ENCODE measurements at regions not wholly inside any gene's neighbourhood (a gene's known extent, or its start where the extent isn't known, plus 50 kb on each side); places are given as distances from the start of the nearest gene placed in this dataset.

DNA sequence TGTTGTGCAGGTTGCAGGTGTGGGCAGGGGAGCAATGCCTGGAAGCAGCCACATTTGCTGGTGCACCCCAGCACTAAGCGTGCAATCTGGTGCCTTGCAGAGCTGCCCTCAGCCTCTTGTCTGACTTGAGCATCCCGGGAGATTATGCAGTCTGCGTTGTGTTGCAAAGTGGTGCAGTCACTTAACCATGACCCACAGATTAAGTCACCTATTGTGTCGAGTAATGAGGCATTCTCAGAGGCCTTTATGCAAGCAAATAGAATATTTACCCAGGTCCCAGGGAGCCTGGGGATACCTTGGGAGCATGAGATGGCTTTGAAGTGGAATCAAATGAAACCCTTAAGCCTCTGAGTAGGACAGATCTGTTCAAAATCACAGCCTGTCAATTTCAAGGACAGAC lies 529.0 kb downstream of the TYW1 start:
- peaks cover 6% of the 10 kb centered on the region for H3K4me1 Mint-ChIP-seq (ENCODE audit: unreplicated experiment)
- peaks cover 6% of the 10 kb centered on the region for H3K9me3 Mint-ChIP-seq
- no peak overlapping the region for H3K27ac Mint-ChIP-seq
- peaks cover 5% of the 10 kb centered on the region for H3K27me3 Mint-ChIP-seq
- TF ChIP-seq, protein P1, sequence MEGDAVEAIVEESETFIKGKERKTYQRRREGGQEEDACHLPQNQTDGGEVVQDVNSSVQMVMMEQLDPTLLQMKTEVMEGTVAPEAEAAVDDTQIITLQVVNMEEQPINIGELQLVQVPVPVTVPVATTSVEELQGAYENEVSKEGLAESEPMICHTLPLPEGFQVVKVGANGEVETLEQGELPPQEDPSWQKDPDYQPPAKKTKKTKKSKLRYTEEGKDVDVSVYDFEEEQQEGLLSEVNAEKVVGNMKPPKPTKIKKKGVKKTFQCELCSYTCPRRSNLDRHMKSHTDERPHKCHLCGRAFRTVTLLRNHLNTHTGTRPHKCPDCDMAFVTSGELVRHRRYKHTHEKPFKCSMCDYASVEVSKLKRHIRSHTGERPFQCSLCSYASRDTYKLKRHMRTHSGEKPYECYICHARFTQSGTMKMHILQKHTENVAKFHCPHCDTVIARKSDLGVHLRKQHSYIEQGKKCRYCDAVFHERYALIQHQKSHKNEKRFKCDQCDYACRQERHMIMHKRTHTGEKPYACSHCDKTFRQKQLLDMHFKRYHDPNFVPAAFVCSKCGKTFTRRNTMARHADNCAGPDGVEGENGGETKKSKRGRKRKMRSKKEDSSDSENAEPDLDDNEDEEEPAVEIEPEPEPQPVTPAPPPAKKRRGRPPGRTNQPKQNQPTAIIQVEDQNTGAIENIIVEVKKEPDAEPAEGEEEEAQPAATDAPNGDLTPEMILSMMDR (conservative IDR thresholded peaks at IDR 0.05), result no peak
- H3K4me3 Mint-ChIP-seq, result no peak overlapping the region
- no peak for DNase-seq (ENCODE audit: extremely low spot score, unreplicated experiment)
- H3K36me3 Mint-ChIP-seq, result no peaks in the 10 kb centered on the region

DNA sequence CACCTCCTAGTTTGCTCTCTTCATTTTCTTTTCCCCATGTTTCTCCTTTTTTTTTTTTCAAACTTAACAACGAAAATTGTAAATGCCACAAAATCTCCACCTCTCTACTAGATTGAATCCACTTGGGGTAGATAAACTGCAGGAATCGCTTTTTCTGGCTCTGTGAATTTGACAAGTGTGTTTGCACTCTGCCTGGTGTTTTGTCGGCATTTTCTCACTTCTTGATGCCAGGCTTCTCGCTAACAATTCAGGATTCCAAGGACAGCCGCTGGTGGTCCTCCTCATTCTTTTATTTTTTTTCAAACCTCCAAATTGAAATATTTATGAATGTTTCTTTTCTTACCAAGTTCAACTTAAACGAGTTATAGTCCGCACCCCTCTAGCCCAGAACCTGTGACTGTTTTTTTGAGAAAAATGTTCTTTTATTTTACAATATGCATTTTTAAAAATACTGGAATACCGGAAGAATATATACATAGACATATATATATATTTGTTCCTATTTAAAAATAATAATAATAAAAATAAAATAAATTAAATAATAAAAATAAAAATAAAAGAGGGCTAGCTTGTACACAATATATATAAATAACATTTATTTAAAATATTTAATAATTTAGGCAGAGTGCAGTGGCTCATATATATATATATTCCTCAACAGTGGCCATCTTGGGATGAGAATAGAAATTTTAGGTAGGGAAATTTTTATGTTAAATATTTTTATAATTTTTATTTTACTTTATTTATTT lies 538.8 kb downstream of the TYW1 start:
- Mint-ChIP-seq H3K27me3 (peaks cover 5% of the 10 kb centered on the region), H3K9me3 (peaks cover 6% of the 10 kb centered on the region), H3K4me3 (no peak overlapping the region), H3K27ac (no peak overlapping the region), H3K4me1 (ENCODE audit: unreplicated experiment) (no peaks in the 10 kb centered on the region), H3K36me3 (no peaks in the 10 kb centered on the region)
- TF ChIP-seq, protein P1 (conservative IDR thresholded peaks at IDR 0.05), result no peak
- no peak for DNase-seq (ENCODE audit: extremely low spot score, unreplicated experiment)

DNA sequence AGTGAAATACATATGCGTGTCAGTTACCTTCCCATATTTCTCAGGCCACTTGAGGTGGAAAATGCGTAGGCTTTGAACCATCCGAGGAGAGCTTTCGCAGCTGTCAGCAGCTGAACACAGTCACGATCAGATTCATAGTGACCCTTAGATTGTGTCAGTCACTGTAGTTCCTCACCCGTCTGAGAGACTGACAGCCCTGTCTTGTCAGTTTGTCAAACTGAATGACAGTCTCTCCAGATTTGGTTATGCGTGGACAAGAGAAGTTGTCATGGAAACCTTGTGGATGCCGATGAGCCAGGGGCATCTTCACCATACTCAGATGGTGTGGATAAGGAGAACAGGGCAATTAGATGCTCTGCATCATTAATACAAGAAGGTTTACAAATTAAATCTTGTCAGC lies 546.3 kb downstream of the TYW1 start:
- Mint-ChIP-seq H3K4me3 (no peak overlapping the region), H3K36me3 (no peaks in the 10 kb centered on the region), H3K27me3 (peaks cover 5% of the 10 kb centered on the region), H3K27ac (no peak overlapping the region), H3K4me1 (ENCODE audit: unreplicated experiment) (peaks cover 8% of the 10 kb centered on the region), H3K9me3 (no peaks in the 10 kb centered on the region)
- TF ChIP-seq, protein P1 (conservative IDR thresholded peaks at IDR 0.05), result no peak
- no peak for DNase-seq (ENCODE audit: extremely low spot score, unreplicated experiment)

DNA sequence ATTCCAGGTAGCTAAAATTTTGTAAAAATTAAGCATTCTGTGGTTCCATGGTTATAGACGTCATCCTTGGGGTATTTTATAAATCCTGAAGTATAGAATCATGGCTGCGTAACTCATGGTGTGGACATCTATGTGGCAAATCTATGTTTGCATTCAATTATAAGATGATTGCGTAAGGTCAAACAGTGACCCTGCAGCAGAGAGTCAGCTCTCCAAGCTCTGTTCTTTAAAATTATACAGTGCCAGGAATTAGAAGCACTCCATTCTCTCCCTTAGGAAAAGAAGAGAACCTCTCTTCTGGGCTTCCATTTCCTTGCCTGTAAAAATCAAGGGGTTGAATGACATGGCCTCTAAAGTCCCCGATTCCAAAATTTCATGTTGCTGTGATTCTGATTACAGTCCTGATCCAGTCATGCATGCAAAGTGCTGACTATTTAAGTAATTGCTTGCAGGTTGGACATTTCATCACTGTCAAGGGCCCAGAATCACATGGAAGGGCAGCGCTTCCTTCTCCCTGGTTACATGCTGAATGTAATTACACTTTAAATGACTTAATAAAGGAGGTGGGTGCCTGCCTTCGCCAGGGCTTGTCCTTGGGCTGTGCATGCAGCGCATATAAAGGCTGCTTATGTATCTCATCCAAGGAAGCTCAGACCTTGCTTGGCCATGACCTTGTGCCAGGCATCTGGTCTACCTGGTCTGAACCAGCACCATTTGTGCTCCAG lies 550.7 kb downstream of the TYW1 start:
- H3K27me3 Mint-ChIP-seq, result peaks cover 3% of the 10 kb centered on the region

DNA sequence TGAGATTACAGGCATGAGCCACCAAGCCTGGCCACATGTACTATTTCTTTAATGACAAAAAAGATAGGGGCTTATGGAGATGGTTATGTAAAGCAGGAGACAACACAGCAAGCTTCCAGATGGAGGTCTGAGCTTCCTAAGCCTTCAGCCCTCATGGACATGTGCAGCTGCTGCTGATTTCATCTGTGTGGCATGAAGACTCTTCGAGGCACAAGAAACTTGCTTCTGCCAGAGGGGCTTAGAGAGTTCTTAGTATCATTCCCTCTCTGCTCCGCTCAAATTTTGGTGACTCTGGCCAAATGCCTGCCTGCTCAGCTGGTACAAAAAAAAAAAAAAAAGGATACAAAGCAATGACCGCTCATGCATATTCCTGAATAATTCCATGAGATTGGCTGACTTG lies 552.5 kb downstream of the TYW1 start:
- Mint-ChIP-seq H3K9me3 (no peaks in the 10 kb centered on the region), H3K27ac (no peak overlapping the region), H3K4me1 (ENCODE audit: unreplicated experiment) (peaks cover 11% of the 10 kb centered on the region), H3K27me3 (peaks cover 8% of the 10 kb centered on the region), H3K4me3 (no peak overlapping the region), H3K36me3 (no peaks in the 10 kb centered on the region)
- TF ChIP-seq, protein P1 (conservative IDR thresholded peaks at IDR 0.05), result no peak
- no peak for DNase-seq (ENCODE audit: extremely low spot score, unreplicated experiment)

More for the DNA sequence above, 550.7 kb downstream of the TYW1 start:
- no peak overlapping the region for H3K27ac Mint-ChIP-seq
- no peaks in the 10 kb centered on the region for H3K36me3 Mint-ChIP-seq
- no peak overlapping the region for H3K4me3 Mint-ChIP-seq
- TF ChIP-seq, protein P1 (conservative IDR thresholded peaks at IDR 0.05), result no peak
- no peak for DNase-seq (ENCODE audit: extremely low spot score, unreplicated experiment)
- no peaks in the 10 kb centered on the region for H3K9me3 Mint-ChIP-seq
- H3K4me1 Mint-ChIP-seq (ENCODE audit: unreplicated experiment), result peaks cover 8% of the 10 kb centered on the region

All from type B pancreatic cell (in vitro differentiated cells).